ENCODE measurements at regions not wholly inside any gene's neighbourhood (a gene's known extent, or its start where the extent isn't known, plus 50 kb on each side); places are given as distances from the start of the nearest gene placed in this dataset.
A peak's percentile ranks its signal among the peaks of the same experiment; 100 is the strongest.

- DNase-seq (ENCODE audit: low read depth in 1 of 2, low spot score in 1 of 2) (no peak), ATAC-seq (no peak), FAIRE-seq (no peak)
- H3K4me1 ChIP-seq, result peaks cover 26% of the 10 kb centered on the region
- ChIA-PET CTCF (no interaction called here), POLR2A (no interaction called here)
- no peak overlapping the region for H3K4me2 ChIP-seq
- H3K27ac ChIP-seq, result peak overlapping the region; percentile 100; a peak in 4 of 6 replicates
- H3K9me3 ChIP-seq, result no peaks in the 10 kb centered on the region
- 94% methylated on average over 15 of the region's 22 CpGs for WGBS (ENCODE audit: missing lambda C conversion rate)
- no peak overlapping the region for H3K4me3 ChIP-seq
- TF ChIP-seq ZFP36 (IDR thresholded peaks at IDR 0.05; ENCODE audit: borderline replicate concordance, partially characterized antibody) (no peak), RCOR1 (IDR thresholded peaks at IDR 0.05; ENCODE audit: low read depth, low read length) (no peak), RAD21 (conservative IDR thresholded peaks at IDR 0.05 in 1 of 2, IDR thresholded peaks at IDR 0.05 in 1 of 2) (no peak), MYC (IDR thresholded peaks at IDR 0.05; ENCODE audit: borderline replicate concordance, low read length) (no peak), HDAC2 (IDR thresholded peaks at IDR 0.05) (no peak), HOXB5 (CRISPR knock-in tag; IDR thresholded peaks at IDR 0.05) (no peak), KDM1A (IDR thresholded peaks at IDR 0.05; ENCODE audit: low read depth) (no peak), E2F6 (IDR thresholded peaks at IDR 0.05; ENCODE audit: borderline replicate concordance, low read depth) (no peak), JUNB (IDR thresholded peaks at IDR 0.05) (no peak)
Measured at GRCh38 chr21:43348801-43349261, 78.1 kb downstream of the SIK1 start.

- no peak overlapping the region for H3K4me3 ChIP-seq
- H3K4me1 ChIP-seq, result peaks cover 31% of the 10 kb centered on the region
- POLR2A ChIA-PET, result no interaction called here
- peak overlapping the region; percentile 100 for H3K27ac ChIP-seq
- 91% methylated on average over 10 of the region's 15 CpGs for WGBS (ENCODE audit: missing lambda C conversion rate)
- no peak for ATAC-seq
- no peaks in the 10 kb centered on the region for H3K9me3 ChIP-seq
- no peak overlapping the region for H3K4me2 ChIP-seq
- CTCF ChIA-PET, result no interaction called here
- no peak for FAIRE-seq
- TF ChIP-seq FOSB (CRISPR knock-in tag; IDR thresholded peaks at IDR 0.05) (no peak), EHF (CRISPR knock-in tag; IDR thresholded peaks at IDR 0.05) (no peak), ZFP36 (IDR thresholded peaks at IDR 0.05; ENCODE audit: borderline replicate concordance, partially characterized antibody) (no peak), KDM5A (IDR thresholded peaks at IDR 0.05) (no peak), RFX5 (IDR thresholded peaks at IDR 0.05) (no peak), CBX8 (IDR thresholded peaks at IDR 0.05) (no peak)
- DNase-seq (ENCODE audit: low read depth in 1 of 2, low spot score in 1 of 2), result no peak
Measured at GRCh38 chr21:43348170-43348766, 78.7 kb downstream of the SIK1 start.

- H3K4me3 ChIP-seq, result no peak overlapping the region
- no peak overlapping the region for H3K4me2 ChIP-seq
- ATAC-seq, result no peak
- POLR2A ChIA-PET, result no interaction called here
- DNase-seq (ENCODE audit: low read depth in 1 of 2, low spot score in 1 of 2), result no peak
- peak overlapping the region; percentile 100 for H3K27ac ChIP-seq
- CTCF ChIA-PET, result no interaction called here
- H3K9me3 ChIP-seq, result no peaks in the 10 kb centered on the region
- peaks cover 36% of the 10 kb centered on the region for H3K4me1 ChIP-seq
- 96% methylated on average over 18 of the region's 21 CpGs for WGBS (ENCODE audit: missing lambda C conversion rate)
- FAIRE-seq, result no peak
- no peak for TF ChIP-seq HEYL (CRISPR knock-in tag; IDR thresholded peaks at IDR 0.05)
- no peak for TF ChIP-seq REST (IDR thresholded peaks at IDR 0.05)
- no peak for TF ChIP-seq CBX8 (IDR thresholded peaks at IDR 0.05)
- no peak for TF ChIP-seq HOXB5 (CRISPR knock-in tag; IDR thresholded peaks at IDR 0.05)
- TF ChIP-seq CBX2 (IDR thresholded peaks at IDR 0.05; ENCODE audit: borderline replicate concordance, low read depth), result no peak
- TF ChIP-seq HOXB13 (CRISPR knock-in tag; IDR thresholded peaks at IDR 0.05; ENCODE audit: low read depth), result no peak
- TF ChIP-seq NPAS2 (CRISPR knock-in tag; IDR thresholded peaks at IDR 0.05; ENCODE audit: borderline replicate concordance), result no peak
- TF ChIP-seq JUN (IDR thresholded peaks at IDR 0.05), result no peak
- TF ChIP-seq FOSL2 (IDR thresholded peaks at IDR 0.05), result no peak
- TF ChIP-seq FOSL2 (CRISPR knock-in tag; IDR thresholded peaks at IDR 0.05), result no peak
- TF ChIP-seq HDAC2 (IDR thresholded peaks at IDR 0.05), result no peak
- no peak for TF ChIP-seq USF2 (IDR thresholded peaks at IDR 0.05)
- no peak for TF ChIP-seq JUNB (IDR thresholded peaks at IDR 0.05)
- no peak for TF ChIP-seq MYC (IDR thresholded peaks at IDR 0.05; ENCODE audit: borderline replicate concordance, low read length)
- no peak for TF ChIP-seq CHD4 (IDR thresholded peaks at IDR 0.05; ENCODE audit: borderline replicate concordance)
- TF ChIP-seq SMC3 (IDR thresholded peaks at IDR 0.05), result no peak
- no peak for TF ChIP-seq NFE2L2 (conservative IDR thresholded peaks at IDR 0.05; ENCODE audit: low read length)
- TF ChIP-seq ATOH8 (CRISPR knock-in tag; IDR thresholded peaks at IDR 0.05; ENCODE audit: low read depth), result no peak
- no peak for TF ChIP-seq TP53 (CRISPR knock-in tag; IDR thresholded peaks at IDR 0.05)
- no peak for TF ChIP-seq MAX (IDR thresholded peaks at IDR 0.05)
Measured at GRCh38 chr21:43347461-43348169, 79.3 kb downstream of the SIK1 start.
